ENCODE measurements at regions not wholly inside any gene's neighbourhood (a gene's known extent, or its start where the extent isn't known, plus 50 kb on each side); places are given as distances from the start of the nearest gene placed in this dataset.

DNA sequence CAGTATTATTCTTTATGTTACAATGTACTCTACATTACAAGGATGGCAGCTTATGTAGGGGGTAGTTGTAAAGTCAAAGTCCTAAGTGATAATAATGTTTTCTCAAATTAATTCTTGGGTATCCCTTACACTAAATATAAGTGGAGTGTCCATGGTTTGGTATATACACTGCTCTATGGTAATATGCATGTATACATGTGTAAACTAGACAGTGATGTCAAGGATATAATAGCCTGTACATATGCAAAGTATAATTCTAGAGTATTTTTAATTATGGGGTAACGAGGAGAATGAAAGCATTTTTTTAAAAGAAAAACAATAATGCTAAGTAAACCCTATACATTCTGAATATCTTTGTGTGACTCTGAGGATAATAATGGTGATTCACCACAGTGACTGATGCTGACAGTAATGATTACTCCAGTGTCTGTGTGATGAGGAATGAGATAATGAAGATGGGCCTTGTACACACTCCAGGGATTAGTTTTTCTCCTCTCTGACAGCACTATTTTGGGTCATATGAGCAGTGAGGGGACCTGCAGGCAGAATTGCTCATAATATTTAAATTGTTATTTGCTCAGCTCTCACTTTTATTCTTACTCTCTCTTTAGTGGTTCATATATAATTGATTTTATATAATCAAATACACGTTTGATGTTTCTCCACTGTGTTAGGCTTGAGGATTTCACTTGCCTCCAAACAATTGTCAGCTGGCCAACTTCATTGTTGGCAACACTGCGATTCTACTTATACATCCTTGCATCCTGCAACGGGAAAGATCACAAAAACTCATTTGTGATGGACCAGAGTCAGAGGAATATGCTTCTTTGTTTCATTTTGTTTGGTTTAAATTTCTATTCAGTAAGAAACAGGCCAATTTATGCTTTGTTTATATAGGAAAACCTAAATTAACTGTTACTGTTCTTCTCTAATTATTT lies 88.2 kb downstream of the NREP start:
- peak in 1 of 2 donors; percentile 59 for DNase-seq (ENCODE audit: low read depth in 2 of 2)
- TF ChIP-seq, protein P1, sequence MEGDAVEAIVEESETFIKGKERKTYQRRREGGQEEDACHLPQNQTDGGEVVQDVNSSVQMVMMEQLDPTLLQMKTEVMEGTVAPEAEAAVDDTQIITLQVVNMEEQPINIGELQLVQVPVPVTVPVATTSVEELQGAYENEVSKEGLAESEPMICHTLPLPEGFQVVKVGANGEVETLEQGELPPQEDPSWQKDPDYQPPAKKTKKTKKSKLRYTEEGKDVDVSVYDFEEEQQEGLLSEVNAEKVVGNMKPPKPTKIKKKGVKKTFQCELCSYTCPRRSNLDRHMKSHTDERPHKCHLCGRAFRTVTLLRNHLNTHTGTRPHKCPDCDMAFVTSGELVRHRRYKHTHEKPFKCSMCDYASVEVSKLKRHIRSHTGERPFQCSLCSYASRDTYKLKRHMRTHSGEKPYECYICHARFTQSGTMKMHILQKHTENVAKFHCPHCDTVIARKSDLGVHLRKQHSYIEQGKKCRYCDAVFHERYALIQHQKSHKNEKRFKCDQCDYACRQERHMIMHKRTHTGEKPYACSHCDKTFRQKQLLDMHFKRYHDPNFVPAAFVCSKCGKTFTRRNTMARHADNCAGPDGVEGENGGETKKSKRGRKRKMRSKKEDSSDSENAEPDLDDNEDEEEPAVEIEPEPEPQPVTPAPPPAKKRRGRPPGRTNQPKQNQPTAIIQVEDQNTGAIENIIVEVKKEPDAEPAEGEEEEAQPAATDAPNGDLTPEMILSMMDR (IDR thresholded peaks at IDR 0.05; ENCODE audit: low read depth, low read length): no peak
- H3K4me3 ChIP-seq (replicated peaks in 1 of 2; ENCODE audit: low read depth in 2 of 2, low read length in 2 of 2): no peak overlapping the region

DNA sequence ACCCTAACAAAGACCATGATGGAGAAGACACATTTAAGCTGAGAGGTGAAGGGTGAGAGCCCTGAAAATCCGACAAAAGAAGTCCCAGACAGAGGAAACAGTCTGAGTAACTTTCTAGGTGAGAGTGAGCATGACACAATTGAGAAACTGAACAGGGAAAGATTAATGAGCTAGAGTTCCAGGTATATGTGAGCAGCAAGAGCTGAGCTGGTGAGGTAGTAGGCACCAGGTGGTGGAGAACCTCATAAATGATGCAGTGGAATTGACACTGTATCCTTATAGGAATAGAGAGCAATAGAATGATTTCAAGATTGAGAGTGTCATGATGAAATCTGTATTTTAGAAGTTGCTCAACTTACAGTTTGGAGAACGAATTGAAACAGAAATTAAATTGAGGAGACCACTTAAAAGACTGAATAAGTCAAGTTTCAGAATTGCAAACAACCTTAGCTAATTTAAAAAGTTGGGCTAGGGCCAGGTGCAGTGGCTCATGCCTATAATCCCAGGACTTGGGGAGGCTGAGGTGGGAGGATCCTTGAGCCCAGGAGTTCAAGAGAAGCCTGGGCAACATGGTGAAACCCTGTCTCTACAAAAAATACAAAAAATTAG lies 89.8 kb downstream of the NREP start:
- TF ChIP-seq, protein P1 (IDR thresholded peaks at IDR 0.05; ENCODE audit: low read depth, low read length): no peak
- no peak overlapping the region for H3K4me3 ChIP-seq (replicated peaks in 1 of 2; ENCODE audit: low read depth in 2 of 2, low read length in 2 of 2)
- DNase-seq (ENCODE audit: low read depth in 2 of 2): no peak

DNA sequence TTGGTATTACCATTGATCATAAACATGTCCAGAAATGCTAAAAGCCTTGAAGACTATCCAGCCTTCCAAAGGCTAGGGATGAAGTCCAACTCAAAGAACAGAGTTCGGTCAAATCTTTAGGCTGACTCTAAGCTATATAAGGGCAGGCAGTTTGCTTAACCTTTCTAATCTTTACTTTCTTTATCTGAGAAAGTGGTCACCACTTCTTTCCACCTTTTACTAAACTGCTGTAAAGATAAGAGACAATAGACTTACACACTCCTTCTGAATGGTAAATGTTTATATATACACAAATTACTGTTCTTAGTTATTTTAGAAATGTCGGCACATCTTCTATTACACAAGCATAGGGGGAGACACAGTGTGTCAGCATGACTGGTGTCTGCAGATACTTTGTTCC lies 100.4 kb downstream of the NREP start:
- DNase-seq (ENCODE audit: low read depth in 2 of 2): no peak
- no peak overlapping the region for H3K4me3 ChIP-seq (replicated peaks in 1 of 2; ENCODE audit: low read depth in 2 of 2, low read length in 2 of 2)
- TF ChIP-seq, protein P1 (IDR thresholded peaks at IDR 0.05; ENCODE audit: low read depth, low read length): no peak

DNA sequence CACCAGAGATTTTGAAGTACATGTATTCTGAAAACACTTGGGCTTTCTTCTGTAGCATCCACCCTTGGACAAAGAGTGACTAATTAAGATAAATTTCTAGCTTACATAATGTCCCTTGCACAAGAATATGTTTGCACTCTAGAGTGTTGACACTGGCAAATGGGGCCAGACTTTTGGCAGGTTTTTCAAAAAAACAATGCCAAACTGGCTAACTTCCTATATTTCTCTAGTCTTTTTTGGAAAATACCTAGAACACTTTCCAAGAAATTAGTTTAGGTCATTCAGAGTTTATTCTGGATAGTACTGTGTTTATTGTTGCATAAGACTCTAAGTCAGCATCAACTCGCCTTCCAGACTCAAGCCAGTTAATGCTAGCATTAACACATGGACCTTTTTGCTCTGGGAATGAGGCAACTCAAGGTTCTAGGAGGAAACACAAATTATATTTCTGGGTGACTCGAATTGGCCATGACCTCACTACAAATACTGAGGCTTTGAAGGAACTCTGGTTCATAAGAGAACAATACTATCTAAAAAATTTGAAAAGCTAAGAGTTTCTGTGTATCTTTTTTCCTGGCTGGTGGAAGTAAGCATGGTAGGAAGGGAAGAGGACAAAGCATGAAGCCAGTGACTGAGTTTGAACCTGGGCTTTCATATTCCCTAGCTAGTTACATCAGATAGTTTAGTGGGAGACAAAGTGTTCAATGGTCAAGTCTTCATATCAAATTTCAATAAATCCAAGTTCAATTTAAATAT lies 101.6 kb downstream of the NREP start:
- peak; percentile 88 to 91 for DNase-seq (ENCODE audit: low read depth in 2 of 2)
- TF ChIP-seq, protein P1 (IDR thresholded peaks at IDR 0.05; ENCODE audit: low read depth, low read length): no peak

DNA sequence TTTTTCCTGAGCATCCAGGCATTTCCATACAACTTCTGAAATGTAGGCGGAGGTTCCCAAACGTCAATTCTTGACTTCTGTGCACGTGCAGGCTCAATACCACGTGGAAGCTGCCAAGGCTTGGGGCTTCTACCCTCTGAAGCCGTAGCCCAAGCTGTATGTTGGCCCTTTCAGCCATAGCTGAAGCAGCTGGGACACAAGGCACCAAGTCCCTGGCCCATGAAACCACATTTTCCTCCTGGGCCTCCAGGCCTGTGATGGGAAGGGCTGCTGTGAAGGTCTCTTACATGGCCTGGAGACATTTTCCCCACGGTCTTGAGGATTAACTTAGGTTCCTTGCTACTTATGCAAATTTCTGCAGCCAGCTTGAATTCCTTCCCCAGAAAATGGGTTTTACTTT lies 103.6 kb downstream of the NREP start:
- H3K4me3 ChIP-seq (replicated peaks in 1 of 2; ENCODE audit: low read depth in 2 of 2, low read length in 2 of 2): no peak overlapping the region
- no peak for DNase-seq (ENCODE audit: low read depth in 2 of 2)
- TF ChIP-seq, protein P1 (IDR thresholded peaks at IDR 0.05; ENCODE audit: low read depth, low read length): no peak

More for the DNA sequence above, 101.6 kb downstream of the NREP start:
- no peak overlapping the region for H3K4me3 ChIP-seq (replicated peaks in 1 of 2; ENCODE audit: low read depth in 2 of 2, low read length in 2 of 2)

DNA sequence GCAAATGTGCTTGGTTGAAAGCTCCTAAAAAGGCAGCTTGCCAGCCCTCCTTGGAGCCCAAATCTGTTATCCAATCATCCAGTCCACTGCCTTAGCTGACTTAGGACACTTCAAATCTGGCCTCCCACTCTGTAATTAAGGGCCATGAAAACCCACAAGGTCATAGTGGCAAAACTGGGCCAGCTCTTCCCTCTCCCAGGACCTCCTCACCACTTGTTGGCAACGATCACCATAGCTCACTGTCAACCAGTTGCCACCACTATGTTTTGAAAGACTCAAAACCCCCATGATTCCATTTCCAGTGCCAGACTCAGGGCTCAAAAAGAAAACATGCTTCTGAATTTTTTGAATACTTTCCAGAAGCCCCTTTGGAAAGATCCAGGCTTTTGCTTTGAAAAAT lies 107.5 kb downstream of the NREP start:
- H3K4me3 ChIP-seq (replicated peaks in 1 of 2; ENCODE audit: low read depth in 2 of 2, low read length in 2 of 2): no peak overlapping the region
- no peak for DNase-seq (ENCODE audit: low read depth in 2 of 2)
- TF ChIP-seq, protein P1 (IDR thresholded peaks at IDR 0.05; ENCODE audit: low read depth, low read length): no peak

All from cardiac fibroblast (primary cell).